GM21717 (cell line): ENCODE measurements at regions not wholly inside any gene's neighbourhood (a gene's known extent, or its start where the extent isn't known, plus 50 kb on each side); places are given as distances from the start of the nearest gene placed in this dataset.

ENCODE experiments used
- ATAC-seq: cut with Tn5 transposase; IDR thresholded peaks from one replicate; pipeline ENCODE4 v1.9.1; 2021; ENCODE audit warnings: mild to moderate bottlenecking, moderate library complexity; ENCODE audit not compliant: unreplicated experiment

- ATAC-seq: no peak
Observed at GRCh38 chr20:12773936-12774335, 234.8 kb upstream of the SPTLC3 start.

- no peak for ATAC-seq
Observed at GRCh38 chr20:12775041-12775440, 233.7 kb upstream of the SPTLC3 start.

- ATAC-seq: no peak
Observed at GRCh38 chr20:12777016-12777415, 231.8 kb upstream of the SPTLC3 start.

GRCh38 chr20:12786276-12786675 lies 222.5 kb upstream of the SPTLC3 start:
- ATAC-seq: no peak

GRCh38 chr20:12788632-12789299 lies 220.0 kb upstream of the SPTLC3 start:
- no peak for ATAC-seq

GRCh38 chr20:12790859-12791258 lies 217.9 kb upstream of the SPTLC3 start:
- no peak for ATAC-seq

- ATAC-seq: no peak
Observed at GRCh38 chr20:12798286-12798685, 210.5 kb upstream of the SPTLC3 start.

- ATAC-seq: no peak
Observed at GRCh38 chr20:12808006-12808567, 200.7 kb upstream of the SPTLC3 start.

GRCh38 chr20:12815231-12815768 lies 193.5 kb upstream of the SPTLC3 start:
- no peak for ATAC-seq

- ATAC-seq: no peak
Observed at GRCh38 chr20:12815778-12816408, 192.9 kb upstream of the SPTLC3 start.

GRCh38 chr20:12821249-12821648 lies 187.5 kb upstream of the SPTLC3 start:
- no peak for ATAC-seq

GRCh38 chr20:12823734-12824133 lies 185.0 kb upstream of the SPTLC3 start:
- ATAC-seq: no peak

- ATAC-seq: no peak
Observed at GRCh38 chr20:12824328-12825225, 184.2 kb upstream of the SPTLC3 start.

- ATAC-seq: no peak
Observed at GRCh38 chr20:12825226-12825595, 183.6 kb upstream of the SPTLC3 start.

GRCh38 chr20:12827816-12828385 lies 180.9 kb upstream of the SPTLC3 start:
- ATAC-seq: no peak

GRCh38 chr20:12829170-12829569 lies 179.6 kb upstream of the SPTLC3 start:
- ATAC-seq: no peak

GRCh38 chr20:12833861-12834260 lies 174.9 kb upstream of the SPTLC3 start:
- no peak for ATAC-seq

GRCh38 chr20:12835999-12836398 lies 172.8 kb upstream of the SPTLC3 start:
- ATAC-seq: no peak

- no peak for ATAC-seq
Observed at GRCh38 chr20:12837646-12838045, 171.1 kb upstream of the SPTLC3 start.

GRCh38 chr20:12838261-12838866 lies 170.4 kb upstream of the SPTLC3 start:
- ATAC-seq: no peak
